HEK293 (cell line): ENCODE measurements at regions not wholly inside any gene's neighbourhood (a gene's known extent, or its start where the extent isn't known, plus 50 kb on each side); places are given as distances from the start of the nearest gene placed in this dataset.
"Not testable (repeated sequence)": the region's sequence is repeated elsewhere in the genome, so short reads cannot be mapped to it uniquely, and the experiment has no call there.

Experiments used
- CTCF ChIA-PET: fragments of 350-600 bp; formaldehyde crosslinking; extraction: SDS; loops from one replicate; lab custom pipeline; 2021; ENCODE audit warnings: antibody characterized with exemption; lab: Yijun Ruan, JAX
- POLR2A ChIA-PET: fragments of 300-600 bp; formaldehyde crosslinking; extraction: SDS; loops from one replicate; lab custom pipeline; 2020; ENCODE audit warnings: antibody characterized with exemption, inconsistent platforms; lab: Yijun Ruan, JAX
- H3K27ac ChIP-seq: fragments of 200-500 bp; sonication (Bioruptor generic); 2 replicates; pipeline ENCODE4 v1.5.1; 2014; ENCODE audit warnings: low read depth, low read length, control low read depth, inconsistent platforms; ENCODE audit errors: extremely low read depth
- H3K36me3 ChIP-seq, 2 experiments: fragments of 200-500 bp in 1 of 2; sonication (Bioruptor generic) in 1 of 2; 1 replicate in 1 of 2; 2 replicates in 1 of 2; pipeline ENCODE4 v1.5.1; 2014 to 2017; ENCODE audit warnings: inconsistent platforms in 2 of 2, low read length in 2 of 2; ENCODE audit not compliant: control insufficient read depth in 2 of 2, insufficient read depth in 1 of 2
- H3K4me1 ChIP-seq: fragments of 200-500 bp; sonication (Bioruptor generic); 2 replicates; pipeline ENCODE4 v1.5.1; 2014; ENCODE audit warnings: mild to moderate bottlenecking, low read length, inconsistent platforms; ENCODE audit not compliant: control insufficient read depth, insufficient read depth
- H3K4me3 ChIP-seq: 2 replicates; pipeline ENCODE4 v1.5.1; 2011; ENCODE audit warnings: low read depth, mild to moderate bottlenecking, control low read depth, low read length, moderate library complexity
- H3K9me3 ChIP-seq: fragments of 200-500 bp; sonication (Bioruptor generic); 2 replicates; pipeline ENCODE4 v1.5.1; 2014; ENCODE audit warnings: low read depth, low read length, inconsistent platforms; ENCODE audit not compliant: control insufficient read depth, insufficient read depth
- EGR2 ChIP-seq: fragments of 450-650 bp; formaldehyde crosslinking; IDR thresholded peaks from 2 replicates; pipeline ENCODE4 v1.5.1; 2016; ENCODE audit warnings: low read depth, missing biosample characterization, missing genetic modification characterization
- GLI2 ChIP-seq: fragments of 450-650 bp; formaldehyde crosslinking; IDR thresholded peaks from 2 replicates; pipeline ENCODE4; 2017; ENCODE audit warnings: missing biosample characterization, missing genetic modification characterization, low read depth, borderline replicate concordance
- HOXA7 ChIP-seq: sonication (generic); formaldehyde crosslinking; IDR thresholded peaks from 2 replicates; pipeline ENCODE4 v1.8.1; 2022; ENCODE audit warnings: missing genetic modification reagents, borderline replicate concordance
- PRDM1 ChIP-seq: fragments of 450-650 bp; formaldehyde crosslinking; IDR thresholded peaks from 2 replicates; pipeline ENCODE4; 2016; ENCODE audit warnings: missing biosample characterization, missing genetic modification characterization
- ZBTB11 ChIP-seq: fragments of 450-650 bp; formaldehyde crosslinking; conservative IDR thresholded peaks from 2 replicates; pipeline ENCODE4 v1.5.1; 2016; ENCODE audit warnings: low read depth, missing biosample characterization, missing genetic modification characterization
- ZFHX2 ChIP-seq: fragments of 450-650 bp; formaldehyde crosslinking; conservative IDR thresholded peaks from 2 replicates; pipeline ENCODE4 v1.5.1; 2016; ENCODE audit warnings: missing biosample characterization, missing genetic modification characterization
- ZIC2 ChIP-seq: fragments of 450-650 bp; formaldehyde crosslinking; IDR thresholded peaks from 2 replicates; pipeline ENCODE4 v1.5.1; 2016; ENCODE audit warnings: missing biosample characterization, missing genetic modification characterization
- ZNF112 ChIP-seq: fragments of 450-650 bp; formaldehyde crosslinking; IDR thresholded peaks from 2 replicates; pipeline ENCODE4 v1.5.0; 2017; ENCODE audit warnings: missing biosample characterization, missing genetic modification characterization
- ZNF114 ChIP-seq: fragments of 450-650 bp; formaldehyde crosslinking; IDR thresholded peaks from 2 replicates; pipeline ENCODE4 v1.5.0; 2017; ENCODE audit warnings: missing biosample characterization, missing genetic modification characterization
- ZNF138 ChIP-seq: fragments of 450-650 bp; formaldehyde crosslinking; IDR thresholded peaks from 2 replicates; pipeline ENCODE4 v1.5.1; 2016; ENCODE audit warnings: missing biosample characterization, missing genetic modification characterization, borderline replicate concordance
- ZNF157 ChIP-seq: fragments of 450-650 bp; formaldehyde crosslinking; IDR thresholded peaks from 2 replicates; pipeline ENCODE4 v1.5.1; 2016; ENCODE audit warnings: missing biosample characterization, missing genetic modification characterization
- ZNF221 ChIP-seq: fragments of 450-650 bp; formaldehyde crosslinking; IDR thresholded peaks from 2 replicates; pipeline ENCODE4 v1.5.1; 2017; ENCODE audit warnings: missing biosample characterization, missing genetic modification characterization, borderline replicate concordance
- ZNF324 ChIP-seq: fragments of 450-650 bp; formaldehyde crosslinking; IDR thresholded peaks from 2 replicates; pipeline ENCODE4 v1.5.1; 2016; ENCODE audit warnings: missing biosample characterization, missing genetic modification characterization
- ZNF354C ChIP-seq: fragments of 450-650 bp; formaldehyde crosslinking; IDR thresholded peaks from 2 replicates; pipeline ENCODE4 v1.5.1; 2016; ENCODE audit warnings: missing biosample characterization, missing genetic modification characterization, low read depth, borderline replicate concordance
- ZNF394 ChIP-seq: fragments of 450-650 bp; formaldehyde crosslinking; IDR thresholded peaks from 2 replicates; pipeline ENCODE4 v1.5.1; 2016; ENCODE audit warnings: missing biosample characterization, missing genetic modification characterization, mild to moderate bottlenecking, moderate library complexity, borderline replicate concordance
- ZNF423 ChIP-seq: fragments of 450-650 bp; formaldehyde crosslinking; IDR thresholded peaks from 2 replicates; pipeline ENCODE4 v1.5.1; 2016; ENCODE audit warnings: missing biosample characterization, missing genetic modification characterization
- ZNF426 ChIP-seq: fragments of 450-650 bp; formaldehyde crosslinking; IDR thresholded peaks from 2 replicates; pipeline ENCODE4 v1.5.1; 2017; ENCODE audit warnings: missing biosample characterization, missing genetic modification characterization, mild to moderate bottlenecking, inconsistent platforms, moderate library complexity
- ZNF529 ChIP-seq: fragments of 450-650 bp; formaldehyde crosslinking; IDR thresholded peaks from 2 replicates; pipeline ENCODE4 v1.5.1; 2017; ENCODE audit warnings: missing genetic modification characterization, missing biosample characterization; ENCODE audit not compliant: insufficient replicate concordance
- ZNF544 ChIP-seq: fragments of 450-650 bp; formaldehyde crosslinking; IDR thresholded peaks from 2 replicates; pipeline ENCODE4 v1.5.0; 2017; ENCODE audit warnings: missing biosample characterization, missing genetic modification characterization
- ZNF548 ChIP-seq: fragments of 450-650 bp; formaldehyde crosslinking; IDR thresholded peaks from 2 replicates; pipeline ENCODE4 v1.5.1; 2016; ENCODE audit warnings: missing biosample characterization, missing genetic modification characterization
- ZNF596 ChIP-seq: fragments of 450-650 bp; IDR thresholded peaks from 2 replicates; pipeline ENCODE4 v1.5.0; 2018; ENCODE audit warnings: missing biosample characterization, mild to moderate bottlenecking, missing genetic modification characterization, moderate library complexity
- ZNF664 ChIP-seq: fragments of 450-650 bp; formaldehyde crosslinking; IDR thresholded peaks from 2 replicates; pipeline ENCODE4 v1.5.1; 2016; ENCODE audit warnings: missing biosample characterization, missing genetic modification characterization
- ZNF701 ChIP-seq: fragments of 450-650 bp; formaldehyde crosslinking; IDR thresholded peaks from 2 replicates; pipeline ENCODE4 v1.5.1; 2016; ENCODE audit warnings: missing biosample characterization, missing genetic modification characterization
- TF ChIP-seq, protein P1 (sequence below): fragments of 450-650 bp; formaldehyde crosslinking; IDR thresholded peaks from 2 replicates; pipeline ENCODE4 v1.5.1; 2016; ENCODE audit warnings: missing biosample characterization, missing genetic modification characterization
- TF ChIP-seq, protein P2 (sequence below): fragments of 450-650 bp; formaldehyde crosslinking; IDR thresholded peaks from 2 replicates; pipeline ENCODE4 v1.5.1; 2016; ENCODE audit warnings: missing biosample characterization, missing genetic modification characterization

GRCh38 chr11:69950621-69951020 lies 127.5 kb upstream of the ANO1 start:
- H3K9me3 ChIP-seq, result no peaks in the 10 kb centered on the region
- no peaks in the 10 kb centered on the region for H3K4me1 ChIP-seq
- no peak overlapping the region for H3K4me3 ChIP-seq
- no peaks in the 10 kb centered on the region for H3K36me3 ChIP-seq
- CTCF ChIA-PET, result interaction anchor here (0.6 to 3.9 kb wide), 10 partner anchors 9 to 246 kb away, joined by 3 to 15 read pairs (median 4); no protein-coding TSS in a partner anchor
- POLR2A ChIA-PET, result no interaction called here
- H3K27ac ChIP-seq, result no peak overlapping the region
- TF ChIP-seq ZNF157 (no peak), ZNF664 (tag by site-specific recombination) (no peak), ZNF112 (tag by site-specific recombination) (no peak), ZNF423 (tag by site-specific recombination) (no peak), ZNF394 (tag by site-specific recombination) (no peak), EGR2 (no peak), ZNF529 (no peak), ZNF221 (tag by site-specific recombination) (no peak), ZNF544 (tag by site-specific recombination) (no peak), PRDM1 (no peak), ZNF426 (tag by site-specific recombination) (no peak), ZNF701 (tag by site-specific recombination) (no peak)

GRCh38 chr11:69951821-69952220 lies 126.3 kb upstream of the ANO1 start:
- Histone ChIP-seq H3K27ac (no peak overlapping the region), H3K36me3 (no peaks in the 10 kb centered on the region), H3K9me3 (no peaks in the 10 kb centered on the region), H3K4me3 (no peak overlapping the region), H3K4me1 (no peaks in the 10 kb centered on the region)
- TF ChIP-seq ZNF324 (tag by site-specific recombination) (no peak), ZNF114 (tag by site-specific recombination) (no peak), GLI2 (tag by site-specific recombination) (no peak), ZNF596 (tag by site-specific recombination) (no peak), ZNF138 (no peak), ZIC2 (tag by site-specific recombination) (no peak), ZNF354C (tag by site-specific recombination) (no peak), ZNF548 (tag by site-specific recombination) (no peak), ZFHX2 (tag by site-specific recombination) (no peak), ZBTB11 (tag by site-specific recombination) (no peak), HOXA7 (CRISPR knock-in tag) (no peak)
- TF ChIP-seq, protein P1, sequence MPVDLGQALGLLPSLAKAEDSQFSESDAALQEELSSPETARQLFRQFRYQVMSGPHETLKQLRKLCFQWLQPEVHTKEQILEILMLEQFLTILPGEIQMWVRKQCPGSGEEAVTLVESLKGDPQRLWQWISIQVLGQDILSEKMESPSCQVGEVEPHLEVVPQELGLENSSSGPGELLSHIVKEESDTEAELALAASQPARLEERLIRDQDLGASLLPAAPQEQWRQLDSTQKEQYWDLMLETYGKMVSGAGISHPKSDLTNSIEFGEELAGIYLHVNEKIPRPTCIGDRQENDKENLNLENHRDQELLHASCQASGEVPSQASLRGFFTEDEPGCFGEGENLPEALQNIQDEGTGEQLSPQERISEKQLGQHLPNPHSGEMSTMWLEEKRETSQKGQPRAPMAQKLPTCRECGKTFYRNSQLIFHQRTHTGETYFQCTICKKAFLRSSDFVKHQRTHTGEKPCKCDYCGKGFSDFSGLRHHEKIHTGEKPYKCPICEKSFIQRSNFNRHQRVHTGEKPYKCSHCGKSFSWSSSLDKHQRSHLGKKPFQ (tag by site-specific recombination), result no peak
- TF ChIP-seq, protein P2, sequence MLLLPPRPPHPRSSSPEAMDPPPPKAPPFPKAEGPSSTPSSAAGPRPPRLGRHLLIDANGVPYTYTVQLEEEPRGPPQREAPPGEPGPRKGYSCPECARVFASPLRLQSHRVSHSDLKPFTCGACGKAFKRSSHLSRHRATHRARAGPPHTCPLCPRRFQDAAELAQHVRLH, result no peak
- CTCF ChIA-PET, result interaction anchor here (0.7 to 3.0 kb wide), 5 partner anchors 8 to 187 kb away, joined by 3 to 15 read pairs (median 3); no protein-coding TSS in a partner anchor
- POLR2A ChIA-PET, result no interaction called here

DNA sequence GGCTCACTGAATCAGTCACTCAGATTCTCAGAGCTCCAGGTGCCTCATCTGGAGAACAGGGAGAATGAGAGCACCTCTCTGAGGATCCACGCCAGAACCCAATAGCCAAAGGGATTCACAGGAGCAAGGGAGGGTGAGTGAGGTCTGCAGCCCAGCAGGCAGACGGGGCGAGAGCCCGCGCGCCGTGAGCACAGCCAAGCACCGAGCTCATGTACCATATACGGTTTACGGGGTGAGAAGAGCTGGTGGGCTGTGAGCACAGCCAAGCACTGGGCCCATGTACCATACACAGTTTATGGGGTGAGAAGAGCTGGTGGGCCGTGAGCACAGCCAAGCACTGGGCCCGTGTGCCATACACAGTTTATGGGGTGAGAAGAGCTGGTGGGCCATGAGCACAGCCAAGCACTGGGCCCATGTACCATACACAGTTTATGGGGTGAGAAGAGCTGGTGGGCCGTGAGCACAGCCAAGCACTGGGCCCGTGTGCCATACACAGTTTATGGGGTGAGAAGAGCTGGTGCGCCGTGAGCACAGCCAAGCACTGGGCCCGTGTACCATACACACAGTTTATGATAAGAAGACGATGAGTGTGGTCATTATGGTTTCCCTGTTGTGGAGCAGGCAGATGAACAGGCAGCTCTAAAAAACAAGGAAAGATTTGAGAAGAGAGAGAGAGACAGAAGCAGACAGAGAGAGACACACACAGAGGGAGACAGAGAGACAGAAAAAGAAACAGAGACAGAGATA lies 125.7 kb upstream of the ANO1 start:
- H3K9me3 ChIP-seq, H3K36me3 ChIP-seq, H3K4me3 ChIP-seq, H3K27ac ChIP-seq, H3K4me1 ChIP-seq, POLR2A ChIA-PET: not testable (repeated sequence)
- CTCF ChIA-PET, result interaction anchor here (0.6 to 1.7 kb wide), 4 partner anchors 107 to 274 kb away, joined by 3 to 4 read pairs (median 3); no protein-coding TSS in a partner anchor
